ENCODE measurements at regions not wholly inside any gene's neighbourhood (a gene's known extent, or its start where the extent isn't known, plus 50 kb on each side); places are given as distances from the start of the nearest gene placed in this dataset.
A peak's percentile ranks its signal among the peaks of the same experiment; 100 is the strongest.

DNA sequence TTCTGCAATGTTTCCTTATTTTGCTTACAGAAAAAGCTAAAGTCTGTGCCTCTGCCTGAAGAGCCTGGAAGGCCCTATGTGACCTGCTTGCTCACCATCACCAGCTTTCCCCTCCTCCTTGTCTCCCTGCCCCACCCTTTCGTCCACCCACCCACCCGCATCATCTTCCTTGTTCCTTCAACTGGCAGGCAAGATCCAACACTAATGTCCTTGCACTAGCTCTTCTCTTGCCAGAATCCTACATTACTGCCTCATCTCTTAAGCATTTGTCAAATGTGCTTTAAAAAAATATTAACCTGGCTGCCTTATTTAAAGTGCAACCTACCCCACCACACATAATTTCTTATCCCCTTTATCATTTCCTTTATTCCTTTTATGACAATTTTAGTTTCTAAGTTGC lies 165.1 kb upstream of the PPP3CA start:
- Histone ChIP-seq H3K36me3 (ENCODE audit: low read depth, low read length) (no peaks in the 10 kb centered on the region), H3F3A (ENCODE audit: low read length, unreplicated experiment) (no peaks in the 10 kb centered on the region), H3K27ac (ENCODE audit: low read length) (no peak overlapping the region), H3K9ac (ENCODE audit: low read length) (no peak overlapping the region), H3K4me2 (ENCODE audit: low read length) (no peak overlapping the region), H3K79me2 (ENCODE audit: low read length) (no peaks in the 10 kb centered on the region), H3K4me3 (ENCODE audit: low read length) (no peak overlapping the region), H2AFZ (ENCODE audit: low read length) (no peak overlapping the region), H3K4me1 (ENCODE audit: insufficient read depth, low read length) (no peaks in the 10 kb centered on the region), H3K9me2 (replicated peaks; ENCODE audit: low read length) (no peaks in the 10 kb centered on the region), H4K20me1 (ENCODE audit: low read length) (no peaks in the 10 kb centered on the region), H3K27me3 (ENCODE audit: low read length) (no peaks in the 10 kb centered on the region), H3K9me3 (ENCODE audit: low read length) (no peaks in the 10 kb centered on the region)
- DNase-seq (no peak), ATAC-seq (no peak)
- BruUV-seq (replicated peaks), result no TSS peak
- no peak for TF ChIP-seq EZH2 (IDR thresholded peaks at IDR 0.05; ENCODE audit: low read length, unreplicated experiment)
- no peak for TF ChIP-seq EZH2phosphoT487 (IDR thresholded peaks at IDR 0.05; ENCODE audit: borderline replicate concordance, low read length)
- TF ChIP-seq, protein P1, sequence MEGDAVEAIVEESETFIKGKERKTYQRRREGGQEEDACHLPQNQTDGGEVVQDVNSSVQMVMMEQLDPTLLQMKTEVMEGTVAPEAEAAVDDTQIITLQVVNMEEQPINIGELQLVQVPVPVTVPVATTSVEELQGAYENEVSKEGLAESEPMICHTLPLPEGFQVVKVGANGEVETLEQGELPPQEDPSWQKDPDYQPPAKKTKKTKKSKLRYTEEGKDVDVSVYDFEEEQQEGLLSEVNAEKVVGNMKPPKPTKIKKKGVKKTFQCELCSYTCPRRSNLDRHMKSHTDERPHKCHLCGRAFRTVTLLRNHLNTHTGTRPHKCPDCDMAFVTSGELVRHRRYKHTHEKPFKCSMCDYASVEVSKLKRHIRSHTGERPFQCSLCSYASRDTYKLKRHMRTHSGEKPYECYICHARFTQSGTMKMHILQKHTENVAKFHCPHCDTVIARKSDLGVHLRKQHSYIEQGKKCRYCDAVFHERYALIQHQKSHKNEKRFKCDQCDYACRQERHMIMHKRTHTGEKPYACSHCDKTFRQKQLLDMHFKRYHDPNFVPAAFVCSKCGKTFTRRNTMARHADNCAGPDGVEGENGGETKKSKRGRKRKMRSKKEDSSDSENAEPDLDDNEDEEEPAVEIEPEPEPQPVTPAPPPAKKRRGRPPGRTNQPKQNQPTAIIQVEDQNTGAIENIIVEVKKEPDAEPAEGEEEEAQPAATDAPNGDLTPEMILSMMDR (conservative IDR thresholded peaks at IDR 0.05; ENCODE audit: low read depth, low read length), result no peak
- intact Hi-C loops (cut with micrococcal nuclease), result no loop called here
- POLR2A ChIA-PET (ENCODE audit: unreplicated experiment), result no interaction called here
- CTCF ChIA-PET, result no interaction called here

DNA sequence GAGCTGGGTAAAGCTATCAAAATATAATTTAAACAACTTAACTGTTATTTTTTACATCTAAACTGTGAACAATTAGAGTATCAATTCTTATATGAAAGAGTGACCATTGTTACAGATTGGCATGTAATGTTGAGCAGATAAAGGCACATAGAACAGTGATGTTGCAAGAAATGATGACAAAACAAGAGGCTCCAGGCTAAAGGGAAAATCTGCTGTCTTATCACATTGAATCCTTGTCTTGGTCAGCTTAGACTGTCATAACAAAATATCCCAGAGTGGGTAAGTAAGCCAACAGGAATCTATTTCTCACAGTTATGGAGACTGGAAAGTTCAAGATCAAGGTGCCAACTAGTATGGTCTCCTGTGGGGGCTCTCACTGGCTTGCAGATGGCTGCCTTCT lies 154.1 kb upstream of the PPP3CA start:
- TF ChIP-seq, protein P1 (conservative IDR thresholded peaks at IDR 0.05; ENCODE audit: low read depth, low read length), result no peak
- TF ChIP-seq EZH2 (IDR thresholded peaks at IDR 0.05; ENCODE audit: low read length, unreplicated experiment), result no peak
- TF ChIP-seq EZH2phosphoT487 (IDR thresholded peaks at IDR 0.05; ENCODE audit: borderline replicate concordance, low read length), result no peak
- CTCF ChIA-PET, result no interaction called here
- Histone ChIP-seq H3K36me3 (ENCODE audit: low read depth, low read length) (no peaks in the 10 kb centered on the region), H3K4me3 (ENCODE audit: low read length) (no peak overlapping the region), H3K4me1 (ENCODE audit: insufficient read depth, low read length) (peaks cover 6% of the 10 kb centered on the region; the same call in 1 of the 2 replicates), H3K27ac (ENCODE audit: low read length) (peak overlapping the region; percentile 28; the same call in 1 of the 2 replicates), H3K9me2 (replicated peaks; ENCODE audit: low read length) (no peaks in the 10 kb centered on the region), H2AFZ (ENCODE audit: low read length) (no peak overlapping the region), H3F3A (ENCODE audit: low read length, unreplicated experiment) (no peaks in the 10 kb centered on the region), H3K79me2 (ENCODE audit: low read length) (no peaks in the 10 kb centered on the region), H3K9ac (ENCODE audit: low read length) (no peak overlapping the region), H3K9me3 (ENCODE audit: low read length) (no peaks in the 10 kb centered on the region), H3K27me3 (ENCODE audit: low read length) (no peaks in the 10 kb centered on the region), H3K4me2 (ENCODE audit: low read length) (no peak overlapping the region), H4K20me1 (ENCODE audit: low read length) (no peaks in the 10 kb centered on the region)
- DNase-seq (no peak), ATAC-seq (no peak)
- intact Hi-C loops (cut with micrococcal nuclease), result no loop called here
- POLR2A ChIA-PET (ENCODE audit: unreplicated experiment), result no interaction called here
- no TSS peak for BruUV-seq (replicated peaks)

DNA sequence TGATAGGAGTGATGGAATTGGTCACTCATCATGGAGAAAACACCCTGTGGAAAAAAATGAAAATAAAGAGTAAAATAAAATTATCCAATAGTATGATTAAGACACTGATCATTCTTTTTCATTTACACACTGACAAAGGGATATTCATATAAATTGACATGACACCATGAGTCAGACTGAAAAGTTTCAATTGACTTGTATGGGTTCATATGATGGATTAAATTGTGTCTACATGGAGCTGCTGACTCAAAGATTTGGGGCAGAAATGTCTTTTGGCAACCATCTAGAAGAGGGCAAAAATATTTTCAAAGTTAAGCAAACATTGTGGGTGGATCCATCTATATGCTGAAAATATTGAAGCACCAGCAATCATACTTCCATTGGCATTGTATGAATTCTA lies 153.4 kb upstream of the PPP3CA start:
- Histone ChIP-seq H3K27ac (ENCODE audit: low read length) (peak overlapping the region; percentile 28), H3K36me3 (ENCODE audit: low read depth, low read length) (no peaks in the 10 kb centered on the region), H3K4me2 (ENCODE audit: low read length) (no peak overlapping the region), H2AFZ (ENCODE audit: low read length) (no peak overlapping the region), H4K20me1 (ENCODE audit: low read length) (no peaks in the 10 kb centered on the region), H3K9me2 (replicated peaks; ENCODE audit: low read length) (no peaks in the 10 kb centered on the region), H3K9me3 (ENCODE audit: low read length) (no peaks in the 10 kb centered on the region), H3K4me1 (ENCODE audit: insufficient read depth, low read length) (peaks cover 6% of the 10 kb centered on the region; the same call in 1 of the 2 replicates), H3K27me3 (ENCODE audit: low read length) (no peaks in the 10 kb centered on the region), H3F3A (ENCODE audit: low read length, unreplicated experiment) (no peaks in the 10 kb centered on the region), H3K4me3 (ENCODE audit: low read length) (no peak overlapping the region), H3K79me2 (ENCODE audit: low read length) (no peaks in the 10 kb centered on the region), H3K9ac (ENCODE audit: low read length) (no peak overlapping the region)
- CTCF ChIA-PET, result no interaction called here
- ATAC-seq, result peak; percentile 76
- BruUV-seq (replicated peaks), result no TSS peak
- no peak for TF ChIP-seq EZH2phosphoT487 (IDR thresholded peaks at IDR 0.05; ENCODE audit: borderline replicate concordance, low read length)
- no peak for TF ChIP-seq EZH2 (IDR thresholded peaks at IDR 0.05; ENCODE audit: low read length, unreplicated experiment)
- TF ChIP-seq, protein P1 (conservative IDR thresholded peaks at IDR 0.05; ENCODE audit: low read depth, low read length), result no peak
- POLR2A ChIA-PET (ENCODE audit: unreplicated experiment), result no interaction called here
- intact Hi-C loops (cut with micrococcal nuclease), result no loop called here
- peak; percentile 83 for DNase-seq

Measured in PC-3 (cell line).